ENCODE measurements at regions not wholly inside any gene's neighbourhood (a gene's known extent, or its start where the extent isn't known, plus 50 kb on each side); places are given as distances from the start of the nearest gene placed in this dataset.

DNA sequence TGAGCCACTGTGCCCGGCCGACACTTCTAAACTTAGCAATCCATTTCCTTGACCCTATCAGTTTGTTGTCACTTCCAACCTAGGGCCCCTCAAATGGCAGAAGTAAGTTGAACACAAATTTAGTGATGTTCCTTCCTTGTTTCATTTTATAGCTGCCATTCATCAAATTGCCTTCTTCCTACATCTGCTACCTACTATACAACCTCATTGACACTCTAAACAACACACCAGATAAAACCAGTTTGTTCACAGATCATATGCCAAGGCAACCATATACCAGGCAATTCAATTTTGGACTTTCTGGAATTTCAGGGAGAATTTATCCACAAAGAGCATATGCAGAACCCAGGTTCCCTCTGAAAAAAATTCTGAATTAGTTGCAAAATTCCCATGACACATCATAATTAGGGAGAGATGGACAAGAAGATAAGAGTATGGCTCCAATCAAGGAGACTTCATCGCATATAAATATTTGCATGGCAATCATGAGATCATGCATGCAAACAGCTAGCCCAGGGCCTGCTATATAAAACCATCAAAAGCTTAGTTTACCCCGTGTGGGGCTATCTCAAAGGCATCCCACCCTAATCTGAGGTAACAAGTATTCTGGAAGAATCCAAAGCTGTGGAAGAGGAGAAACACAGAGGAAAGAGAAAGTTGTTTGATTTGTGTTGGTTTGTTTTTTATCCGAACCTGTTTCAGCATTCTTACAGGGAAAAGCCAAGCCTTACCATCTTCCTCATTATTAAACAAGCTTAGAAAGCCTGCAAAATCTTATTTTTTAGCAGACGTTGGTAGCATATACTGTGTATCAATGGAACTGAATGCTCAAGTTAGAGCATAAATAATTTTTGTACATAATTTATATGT lies 132.8 kb upstream of the TNFAIP3 start:
- TF ChIP-seq, protein P1, sequence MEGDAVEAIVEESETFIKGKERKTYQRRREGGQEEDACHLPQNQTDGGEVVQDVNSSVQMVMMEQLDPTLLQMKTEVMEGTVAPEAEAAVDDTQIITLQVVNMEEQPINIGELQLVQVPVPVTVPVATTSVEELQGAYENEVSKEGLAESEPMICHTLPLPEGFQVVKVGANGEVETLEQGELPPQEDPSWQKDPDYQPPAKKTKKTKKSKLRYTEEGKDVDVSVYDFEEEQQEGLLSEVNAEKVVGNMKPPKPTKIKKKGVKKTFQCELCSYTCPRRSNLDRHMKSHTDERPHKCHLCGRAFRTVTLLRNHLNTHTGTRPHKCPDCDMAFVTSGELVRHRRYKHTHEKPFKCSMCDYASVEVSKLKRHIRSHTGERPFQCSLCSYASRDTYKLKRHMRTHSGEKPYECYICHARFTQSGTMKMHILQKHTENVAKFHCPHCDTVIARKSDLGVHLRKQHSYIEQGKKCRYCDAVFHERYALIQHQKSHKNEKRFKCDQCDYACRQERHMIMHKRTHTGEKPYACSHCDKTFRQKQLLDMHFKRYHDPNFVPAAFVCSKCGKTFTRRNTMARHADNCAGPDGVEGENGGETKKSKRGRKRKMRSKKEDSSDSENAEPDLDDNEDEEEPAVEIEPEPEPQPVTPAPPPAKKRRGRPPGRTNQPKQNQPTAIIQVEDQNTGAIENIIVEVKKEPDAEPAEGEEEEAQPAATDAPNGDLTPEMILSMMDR (conservative IDR thresholded peaks at IDR 0.05; ENCODE audit: control insufficient read depth, insufficient read depth, low read depth, low read length), result no peak
- H3K4me3 ChIP-seq (ENCODE audit: control insufficient read depth, low read depth, low read length), result no peak overlapping the region
- DNase-seq (ENCODE audit: low read depth), result no peak

DNA sequence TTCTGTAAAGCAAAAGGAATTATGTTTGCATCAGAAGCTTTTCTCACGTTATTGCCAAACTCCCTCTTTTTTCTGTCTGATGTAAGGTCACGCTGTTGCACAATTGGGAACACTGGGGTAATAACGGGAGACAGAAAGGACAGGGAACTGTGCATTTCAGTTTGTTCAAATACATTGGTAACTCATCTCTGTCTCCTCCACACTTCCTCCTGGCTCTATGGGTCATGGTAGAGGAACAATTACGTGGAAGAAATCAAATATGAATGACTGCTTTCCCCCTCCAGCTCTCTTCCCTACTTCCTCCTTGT lies 132.2 kb upstream of the TNFAIP3 start:
- DNase-seq (ENCODE audit: low read depth), result peak; percentile 60

DNA sequence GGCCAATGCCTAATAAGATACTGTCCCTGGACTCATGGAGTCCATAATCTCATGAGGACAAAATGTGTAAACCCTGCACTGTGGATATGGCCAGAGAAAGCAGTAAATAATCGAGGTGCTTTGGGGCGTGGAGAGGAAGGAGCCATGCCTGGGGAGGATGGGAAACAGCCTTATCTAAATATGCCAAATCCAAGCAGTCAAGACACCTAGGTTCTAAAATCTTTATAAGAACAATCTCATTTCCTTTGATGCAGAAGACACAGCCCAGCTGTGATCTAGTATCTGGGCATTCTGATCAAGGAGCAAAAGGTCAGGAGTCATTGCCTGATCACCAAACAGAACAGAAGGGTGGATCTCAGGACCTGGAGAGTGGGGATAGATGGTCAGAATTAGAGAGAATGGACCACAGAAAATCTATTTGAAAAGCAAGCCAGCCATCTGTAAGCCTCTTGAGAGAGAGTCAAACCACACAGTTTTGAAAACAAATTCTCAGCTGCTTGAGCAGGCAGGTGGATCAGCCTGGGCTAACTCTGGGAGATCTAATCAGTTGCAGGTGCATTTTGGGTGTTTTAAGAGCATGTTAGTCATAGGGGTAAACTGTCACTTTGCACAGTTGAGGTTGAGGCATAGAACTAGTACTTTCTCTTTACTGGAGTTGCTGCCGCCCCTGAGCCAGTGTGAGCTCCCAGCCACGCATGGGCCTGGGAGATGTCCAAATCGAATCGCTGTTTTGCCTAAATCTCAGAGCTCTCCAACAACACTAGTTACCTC lies 130.8 kb upstream of the TNFAIP3 start:
- H3K4me3 ChIP-seq (ENCODE audit: control insufficient read depth, low read depth, low read length), result no peak overlapping the region
- DNase-seq (ENCODE audit: low read depth), result peak; percentile 34
- TF ChIP-seq, protein P1 (conservative IDR thresholded peaks at IDR 0.05; ENCODE audit: control insufficient read depth, insufficient read depth, low read depth, low read length), result no peak

More for the DNA sequence above, 132.2 kb upstream of the TNFAIP3 start:
- TF ChIP-seq, protein P1 (conservative IDR thresholded peaks at IDR 0.05; ENCODE audit: control insufficient read depth, insufficient read depth, low read depth, low read length), result no peak
- no peak overlapping the region for H3K4me3 ChIP-seq (ENCODE audit: control insufficient read depth, low read depth, low read length)

DNA sequence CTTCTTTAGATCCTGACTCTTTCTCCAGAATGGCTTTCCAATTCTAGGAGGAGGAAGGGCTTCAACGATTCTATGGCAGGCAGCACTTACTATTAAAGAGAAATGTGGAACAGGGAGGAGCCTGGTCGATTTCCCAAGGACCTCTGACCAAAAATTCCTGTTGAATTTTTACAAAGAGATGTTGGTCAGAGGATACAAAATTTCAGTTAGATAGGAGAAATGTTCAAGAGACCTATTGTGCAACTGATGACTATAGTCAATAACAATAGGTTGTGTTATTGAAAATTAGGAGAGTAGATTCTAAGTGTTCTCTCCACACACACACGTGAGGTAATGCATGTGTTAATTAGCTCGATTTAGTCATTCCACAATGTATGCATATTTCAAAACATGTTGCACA lies 130.1 kb upstream of the TNFAIP3 start:
- DNase-seq (ENCODE audit: low read depth), result peak; percentile 61
- TF ChIP-seq, protein P1 (conservative IDR thresholded peaks at IDR 0.05; ENCODE audit: control insufficient read depth, insufficient read depth, low read depth, low read length), result no peak
- H3K4me3 ChIP-seq (ENCODE audit: control insufficient read depth, low read depth, low read length), result no peak overlapping the region

DNA sequence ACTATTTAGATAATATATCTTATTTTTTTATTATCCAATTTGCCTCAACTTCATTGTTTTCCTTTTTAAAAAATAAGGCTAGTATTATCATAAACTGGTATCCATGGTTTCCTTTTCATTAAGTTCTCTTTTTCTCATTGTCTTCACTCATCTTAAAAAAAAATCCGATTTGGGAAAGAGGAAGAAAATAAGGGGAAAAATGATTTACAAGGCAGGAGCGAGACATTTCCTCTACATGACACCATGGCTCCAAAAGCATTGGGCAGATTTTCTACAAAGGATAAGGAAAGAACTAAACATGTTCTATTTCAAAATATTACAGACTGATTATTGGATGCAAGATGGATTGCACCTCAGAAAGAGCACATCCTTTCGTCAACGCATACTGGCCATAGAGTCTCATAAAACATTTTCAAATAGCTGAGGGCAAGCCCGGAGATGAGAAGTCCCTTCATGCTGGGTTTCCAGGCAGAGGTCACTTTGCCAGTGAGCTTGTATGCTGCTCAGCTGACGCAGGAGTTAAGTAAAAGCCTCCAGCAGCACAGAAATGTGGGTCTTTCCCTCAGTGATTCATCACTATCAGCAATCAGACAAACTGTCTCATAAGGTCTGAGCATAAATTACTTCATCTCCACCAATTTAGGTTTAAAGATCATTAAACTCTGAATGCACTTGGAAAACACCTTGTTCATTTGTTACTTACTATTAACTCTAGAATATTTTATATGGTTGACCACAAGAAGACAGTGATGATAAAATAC lies 129.0 kb upstream of the TNFAIP3 start:
- peak; percentile 91 for DNase-seq (ENCODE audit: low read depth)
- TF ChIP-seq, protein P1 (conservative IDR thresholded peaks at IDR 0.05; ENCODE audit: control insufficient read depth, insufficient read depth, low read depth, low read length), result no peak
- H3K4me3 ChIP-seq (ENCODE audit: control insufficient read depth, low read depth, low read length), result no peak overlapping the region

DNA sequence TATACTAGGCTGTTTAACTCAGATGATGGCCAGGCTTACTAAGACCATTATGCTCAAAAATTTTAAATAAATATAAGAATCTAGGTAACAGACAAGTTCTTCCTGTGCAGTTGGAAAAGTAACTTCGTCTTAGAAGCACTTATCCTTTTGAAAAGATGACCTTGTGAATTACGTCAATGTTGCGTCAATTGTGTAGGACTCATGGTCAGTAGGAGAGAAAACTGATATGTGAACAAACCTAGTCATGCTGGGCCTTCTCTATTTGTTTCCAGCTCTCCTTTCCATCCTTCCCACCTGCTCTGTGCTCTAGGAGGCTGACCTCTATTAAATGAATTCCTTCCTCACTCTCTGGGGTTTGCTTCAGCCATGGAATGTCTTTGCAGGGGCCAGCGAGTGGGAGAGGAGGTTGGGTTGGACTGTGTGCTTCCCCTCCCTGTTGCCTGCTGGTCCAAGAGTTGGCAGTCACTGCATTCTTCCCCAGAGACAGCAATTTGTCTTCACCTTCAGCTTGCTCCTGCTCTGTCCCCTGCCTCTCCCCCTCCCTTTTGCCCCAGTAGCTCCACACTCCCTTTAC lies 128.0 kb upstream of the TNFAIP3 start:
- DNase-seq (ENCODE audit: low read depth), result no peak
- TF ChIP-seq, protein P1 (conservative IDR thresholded peaks at IDR 0.05; ENCODE audit: control insufficient read depth, insufficient read depth, low read depth, low read length), result no peak
- no peak overlapping the region for H3K4me3 ChIP-seq (ENCODE audit: control insufficient read depth, low read depth, low read length)

Measured in fibroblast of mammary gland (primary cell).